GM23338 (cell line): ENCODE measurements at regions not wholly inside any gene's neighbourhood (a gene's known extent, or its start where the extent isn't known, plus 50 kb on each side); places are given as distances from the start of the nearest gene placed in this dataset.
A peak's percentile ranks its signal among the peaks of the same experiment; 100 is the strongest.

Experiments used
- ATAC-seq: fragments of 200-7000 bp; cut with Tn5 transposase; 3 replicates; pipeline ENCODE4 v1.9.1; 2020
- DNase-seq: peaks from one replicate; pipeline ENCODE4 v3.0.0-alpha.2; 2015; ENCODE audit warnings: low spot score
- H2AFZ ChIP-seq: fragments of 200-600 bp; sonication (generic); 2 replicates; pipeline ENCODE4 v1.8.0; 2016; ENCODE audit warnings: antibody characterized with exemption, mild to moderate bottlenecking, moderate library complexity
- H3F3A ChIP-seq: fragments of 200-600 bp; sonication (generic); replicated peaks from 2 replicates; pipeline ENCODE4 v1.8.0; 2017; ENCODE audit warnings: antibody characterized with exemption, mixed run types, low read depth
- H3K27ac ChIP-seq: fragments of 200-600 bp; sonication (generic); 2 replicates; pipeline ENCODE4 v1.6.1; 2016; ENCODE audit warnings: low read depth
- H3K27me3 ChIP-seq: fragments of 200-600 bp; sonication (generic); 2 replicates; pipeline ENCODE4 v1.8.0; 2016; ENCODE audit warnings: mild to moderate bottlenecking, mixed run types, moderate library complexity; ENCODE audit not compliant: insufficient read depth
- H3K36me3 ChIP-seq: fragments of 200-600 bp; sonication (generic); 2 replicates; pipeline ENCODE4 v1.8.0; 2016; ENCODE audit warnings: mild to moderate bottlenecking; ENCODE audit not compliant: insufficient read depth
- H3K4me1 ChIP-seq: fragments of 200-600 bp; sonication (generic); 2 replicates; pipeline ENCODE4 v1.8.0; 2016; ENCODE audit warnings: mild to moderate bottlenecking, moderate library complexity; ENCODE audit not compliant: insufficient read depth
- H3K4me2 ChIP-seq: fragments of 200-600 bp; sonication (generic); 2 replicates; pipeline ENCODE4 v1.7.1; 2017; ENCODE audit warnings: mixed run types
- H3K4me3 ChIP-seq: fragments of 200-600 bp; sonication (generic); 2 replicates; pipeline ENCODE4 v1.6.1; 2016; ENCODE audit warnings: mixed run types
- H3K79me2 ChIP-seq: fragments of 200-600 bp; sonication (generic); replicated peaks from 2 replicates; pipeline ENCODE4 v1.8.0; 2017; ENCODE audit warnings: mild to moderate bottlenecking; ENCODE audit not compliant: insufficient read depth
- H3K9me2 ChIP-seq: fragments of 200-600 bp; sonication (generic); 2 replicates; pipeline ENCODE4 v1.8.0; 2017; ENCODE audit not compliant: insufficient read depth
- H4K20me1 ChIP-seq: fragments of 200-600 bp; sonication (generic); replicated peaks from 2 replicates; pipeline ENCODE4 v1.8.0; 2017; ENCODE audit warnings: mild to moderate bottlenecking; ENCODE audit not compliant: insufficient read depth
- H3K27ac Mint-ChIP-seq: 2 replicates; pipeline ENCODE4 v1.8.0; 2020; ENCODE audit warnings: inconsistent platforms, mild to moderate bottlenecking, moderate library complexity, mixed read lengths
- H3K27me3 Mint-ChIP-seq: 3 replicates; pipeline ENCODE4 v1.8.0; 2022; ENCODE audit warnings: low read depth, mild to moderate bottlenecking, moderate library complexity, mixed read lengths, inconsistent platforms; ENCODE audit not compliant: insufficient read depth, poor library complexity
- H3K36me3 Mint-ChIP-seq: 3 replicates; pipeline ENCODE4 v1.8.0; 2021; ENCODE audit warnings: low read depth, mild to moderate bottlenecking, inconsistent platforms, moderate library complexity, mixed read lengths
- H3K4me1 Mint-ChIP-seq: 3 replicates; pipeline ENCODE4 v1.8.0; 2020; ENCODE audit warnings: mild to moderate bottlenecking, inconsistent platforms, mixed read lengths
- H3K4me3 Mint-ChIP-seq: 3 replicates; pipeline ENCODE4 v1.8.0; 2021; ENCODE audit warnings: moderate library complexity, mild to moderate bottlenecking, inconsistent platforms, mixed read lengths
- H3K9me3 Mint-ChIP-seq: 3 replicates; pipeline ENCODE4 v1.8.0; 2020; ENCODE audit warnings: moderate library complexity, mild to moderate bottlenecking, inconsistent platforms, mixed read lengths
- CREB1 ChIP-seq: fragments of 250-450 bp; sonication (Bioruptor Pico); IDR thresholded peaks from 2 replicates; pipeline ENCODE4 v1.5.0; 2020; ENCODE audit warnings: low read depth, mild to moderate bottlenecking, moderate library complexity
- EZH2 ChIP-seq: fragments of 200-600 bp; sonication (generic); IDR thresholded peaks from one replicate; pipeline ENCODE4 v1.8.0; 2017; ENCODE audit warnings: antibody characterized with exemption, mild to moderate bottlenecking, low read depth; ENCODE audit not compliant: unreplicated experiment
- JUNB ChIP-seq: IDR thresholded peaks from one replicate; pipeline ENCODE4 v1.6.1; 2016; ENCODE audit warnings: antibody characterized with exemption; ENCODE audit not compliant: unreplicated experiment
- NANOG ChIP-seq: IDR thresholded peaks from 2 replicates; pipeline ENCODE4 v1.6.1; 2016; ENCODE audit warnings: antibody characterized with exemption, borderline replicate concordance
- POLR2AphosphoS5 ChIP-seq: IDR thresholded peaks from 2 replicates; pipeline ENCODE4 v1.6.1; 2016; ENCODE audit warnings: antibody characterized with exemption, low read depth
- REST ChIP-seq: IDR thresholded peaks from one replicate; pipeline ENCODE4 v1.6.1; 2018; ENCODE audit warnings: antibody characterized with exemption; ENCODE audit not compliant: unreplicated experiment
- STAT1 ChIP-seq: IDR thresholded peaks from one replicate; pipeline ENCODE4 v1.6.1; 2016; ENCODE audit warnings: antibody characterized with exemption; ENCODE audit not compliant: unreplicated experiment
- ZNF331 ChIP-seq: fragments of 250-450 bp; sonication (Bioruptor Pico); IDR thresholded peaks from 2 replicates; pipeline ENCODE4 v1.5.0; 2020; ENCODE audit warnings: low read depth, mild to moderate bottlenecking, moderate library complexity
- ZNF462 ChIP-seq: fragments of 250-450 bp; sonication (Bioruptor Pico); IDR thresholded peaks from 2 replicates; pipeline ENCODE4 v1.5.0; 2020; ENCODE audit warnings: mild to moderate bottlenecking, moderate library complexity
- TF ChIP-seq, protein P1 (sequence below), 2 experiments: fragments of 200-600 bp in 1 of 2; sonication (generic) in 1 of 2; conservative IDR thresholded peaks; 2 replicates each; pipeline versions ENCODE4 v1.5.1 to v1.6.1; 2016 to 2017; ENCODE audit warnings: antibody characterized with exemption in 2 of 2, low read depth in 2 of 2, mild to moderate bottlenecking in 2 of 2, moderate library complexity in 1 of 2
- TF ChIP-seq, protein P2 (sequence below): IDR thresholded peaks from 2 replicates; pipeline ENCODE4 v1.6.1; 2016; ENCODE audit warnings: antibody characterized with exemption

GRCh38 chr5:61800450-61800849, 468.4 kb downstream of the ZSWIM6 start:
- Histone ChIP-seq H3K27me3 (no peaks in the 10 kb centered on the region), H3K79me2 (no peaks in the 10 kb centered on the region), H2AFZ (peak overlapping the region; percentile 56; the same call in 1 of the 2 replicates), H3K27ac (no peak overlapping the region), H3K4me1 (no peaks in the 10 kb centered on the region), H3K4me3 (no peak overlapping the region), H3K9me2 (peaks cover 5% of the 10 kb centered on the region; the same call in 1 of the 2 replicates), H4K20me1 (no peaks in the 10 kb centered on the region), H3F3A (no peaks in the 10 kb centered on the region), H3K4me2 (no peak overlapping the region), H3K36me3 (no peaks in the 10 kb centered on the region)
- ATAC-seq (no peak), DNase-seq (no peak)
- no peaks in the 10 kb centered on the region for H3K36me3 Mint-ChIP-seq
- no peaks in the 10 kb centered on the region for H3K4me1 Mint-ChIP-seq
- peaks cover 1% of the 10 kb centered on the region for H3K27me3 Mint-ChIP-seq
- H3K9me3 Mint-ChIP-seq: no peaks in the 10 kb centered on the region
- no peak for TF ChIP-seq STAT1
- TF ChIP-seq, protein P1, sequence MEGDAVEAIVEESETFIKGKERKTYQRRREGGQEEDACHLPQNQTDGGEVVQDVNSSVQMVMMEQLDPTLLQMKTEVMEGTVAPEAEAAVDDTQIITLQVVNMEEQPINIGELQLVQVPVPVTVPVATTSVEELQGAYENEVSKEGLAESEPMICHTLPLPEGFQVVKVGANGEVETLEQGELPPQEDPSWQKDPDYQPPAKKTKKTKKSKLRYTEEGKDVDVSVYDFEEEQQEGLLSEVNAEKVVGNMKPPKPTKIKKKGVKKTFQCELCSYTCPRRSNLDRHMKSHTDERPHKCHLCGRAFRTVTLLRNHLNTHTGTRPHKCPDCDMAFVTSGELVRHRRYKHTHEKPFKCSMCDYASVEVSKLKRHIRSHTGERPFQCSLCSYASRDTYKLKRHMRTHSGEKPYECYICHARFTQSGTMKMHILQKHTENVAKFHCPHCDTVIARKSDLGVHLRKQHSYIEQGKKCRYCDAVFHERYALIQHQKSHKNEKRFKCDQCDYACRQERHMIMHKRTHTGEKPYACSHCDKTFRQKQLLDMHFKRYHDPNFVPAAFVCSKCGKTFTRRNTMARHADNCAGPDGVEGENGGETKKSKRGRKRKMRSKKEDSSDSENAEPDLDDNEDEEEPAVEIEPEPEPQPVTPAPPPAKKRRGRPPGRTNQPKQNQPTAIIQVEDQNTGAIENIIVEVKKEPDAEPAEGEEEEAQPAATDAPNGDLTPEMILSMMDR (conservative IDR thresholded peaks at IDR 0.05; ENCODE audit: low read depth in 2 of 2): no peak
- TF ChIP-seq REST: no peak
- TF ChIP-seq ZNF462: no peak
- TF ChIP-seq NANOG: no peak
- TF ChIP-seq POLR2AphosphoS5: no peak
- no peak for TF ChIP-seq CREB1 (CRISPR knock-in tag)
- TF ChIP-seq, protein P2, sequence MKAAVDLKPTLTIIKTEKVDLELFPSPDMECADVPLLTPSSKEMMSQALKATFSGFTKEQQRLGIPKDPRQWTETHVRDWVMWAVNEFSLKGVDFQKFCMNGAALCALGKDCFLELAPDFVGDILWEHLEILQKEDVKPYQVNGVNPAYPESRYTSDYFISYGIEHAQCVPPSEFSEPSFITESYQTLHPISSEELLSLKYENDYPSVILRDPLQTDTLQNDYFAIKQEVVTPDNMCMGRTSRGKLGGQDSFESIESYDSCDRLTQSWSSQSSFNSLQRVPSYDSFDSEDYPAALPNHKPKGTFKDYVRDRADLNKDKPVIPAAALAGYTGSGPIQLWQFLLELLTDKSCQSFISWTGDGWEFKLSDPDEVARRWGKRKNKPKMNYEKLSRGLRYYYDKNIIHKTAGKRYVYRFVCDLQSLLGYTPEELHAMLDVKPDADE: no peak
- no peak for TF ChIP-seq JUNB
- TF ChIP-seq EZH2: no peak
- TF ChIP-seq ZNF331 (CRISPR knock-in tag): no peak
- no peak overlapping the region for H3K27ac Mint-ChIP-seq
- H3K4me3 Mint-ChIP-seq: no peak overlapping the region
